ENCODE measurements at regions not wholly inside any gene's neighbourhood (a gene's known extent, or its start where the extent isn't known, plus 50 kb on each side); places are given as distances from the start of the nearest gene placed in this dataset.

DNA sequence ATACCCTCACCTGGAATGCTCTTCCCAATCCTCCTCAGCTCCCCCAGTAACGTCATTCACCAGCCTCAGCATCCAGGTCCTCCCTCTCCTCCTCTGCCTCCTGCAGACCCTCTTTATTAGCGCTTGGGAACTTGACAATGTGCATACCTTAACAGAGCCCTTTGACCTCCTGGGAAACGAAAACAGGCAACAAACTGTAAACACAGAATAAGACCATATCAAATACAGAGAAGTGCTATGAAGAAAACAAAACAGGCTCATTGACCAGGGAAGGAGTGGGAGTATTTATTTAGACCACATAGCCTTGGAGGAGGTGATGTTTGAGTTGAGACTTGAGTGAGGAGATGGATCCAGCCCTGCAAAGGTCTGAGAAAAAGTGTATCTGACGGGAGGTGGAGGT, 107.9 kb upstream of the SLC7A1 start:
- no peak for TF ChIP-seq EP300 (IDR thresholded peaks at IDR 0.05; ENCODE audit: borderline replicate concordance)
- TF ChIP-seq, protein P1, sequence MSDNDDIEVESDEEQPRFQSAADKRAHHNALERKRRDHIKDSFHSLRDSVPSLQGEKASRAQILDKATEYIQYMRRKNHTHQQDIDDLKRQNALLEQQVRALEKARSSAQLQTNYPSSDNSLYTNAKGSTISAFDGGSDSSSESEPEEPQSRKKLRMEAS (IDR thresholded peaks at IDR 0.05), result no peak
- no peak for TF ChIP-seq NFIC (IDR thresholded peaks at IDR 0.05)
- no peak for TF ChIP-seq TEAD4 (IDR thresholded peaks at IDR 0.05)
- TF ChIP-seq EGR1 (IDR thresholded peaks at IDR 0.05), result no peak
- no peak for TF ChIP-seq FOXM1 (IDR thresholded peaks at IDR 0.05; ENCODE audit: borderline replicate concordance, low read depth)
- TF ChIP-seq REST (IDR thresholded peaks at IDR 0.05; ENCODE audit: low read depth), result no peak
- no peak for TF ChIP-seq RAD21 (IDR thresholded peaks at IDR 0.05; ENCODE audit: low read depth)
- TF ChIP-seq CREB1 (IDR thresholded peaks at IDR 0.05; ENCODE audit: low read depth), result no peak
- no peak for TF ChIP-seq YY1 (IDR thresholded peaks at IDR 0.05; ENCODE audit: low read depth)
- TF ChIP-seq TAF1 (IDR thresholded peaks at IDR 0.05; ENCODE audit: low read depth), result no peak
- no peak for TF ChIP-seq TCF12 (IDR thresholded peaks at IDR 0.05; ENCODE audit: low read depth)
- no peak for TF ChIP-seq USF1 (IDR thresholded peaks at IDR 0.05)
- no peak for TF ChIP-seq CEBPB (IDR thresholded peaks at IDR 0.05)
- TF ChIP-seq ZBTB7A (IDR thresholded peaks at IDR 0.05; ENCODE audit: low read depth), result no peak

DNA sequence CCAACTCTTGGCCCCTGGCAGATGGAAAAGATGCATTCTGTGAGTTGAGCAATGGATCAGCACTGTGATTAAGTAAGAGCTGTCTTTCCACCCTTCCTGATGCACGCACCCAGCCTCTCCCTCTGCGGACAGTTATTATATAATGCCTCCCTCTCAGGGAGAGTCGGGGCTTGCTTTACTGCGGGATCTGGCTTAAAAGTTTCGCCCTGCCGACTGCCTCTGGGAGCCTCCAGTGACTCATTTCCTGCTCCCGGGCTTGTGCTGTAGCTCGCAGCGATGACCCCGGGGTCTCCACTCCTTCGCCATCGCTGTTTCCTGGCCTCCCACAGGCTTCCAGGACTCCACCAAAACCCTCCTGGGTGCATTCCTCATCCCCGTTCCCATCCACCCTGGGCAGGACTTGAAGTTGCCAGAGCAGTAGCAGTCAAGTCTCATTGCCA, 107.4 kb upstream of the SLC7A1 start:
- TF ChIP-seq EGR1 (IDR thresholded peaks at IDR 0.05), result no peak
- TF ChIP-seq REST (IDR thresholded peaks at IDR 0.05; ENCODE audit: low read depth), result no peak
- no peak for TF ChIP-seq YY1 (IDR thresholded peaks at IDR 0.05; ENCODE audit: low read depth)
- TF ChIP-seq FOXM1 (IDR thresholded peaks at IDR 0.05; ENCODE audit: borderline replicate concordance, low read depth), result no peak
- TF ChIP-seq NFIC (IDR thresholded peaks at IDR 0.05), result no peak
- TF ChIP-seq USF1 (IDR thresholded peaks at IDR 0.05), result no peak
- no peak for TF ChIP-seq EP300 (IDR thresholded peaks at IDR 0.05; ENCODE audit: borderline replicate concordance)
- TF ChIP-seq ZBTB7A (IDR thresholded peaks at IDR 0.05; ENCODE audit: low read depth), result no peak

GRCh38 chr13:29698106-29698505, 102.6 kb upstream of the SLC7A1 start:
- TF ChIP-seq EP300 (IDR thresholded peaks at IDR 0.05; ENCODE audit: borderline replicate concordance) (no peak), ZBTB7A (IDR thresholded peaks at IDR 0.05; ENCODE audit: low read depth) (no peak), CREB1 (IDR thresholded peaks at IDR 0.05; ENCODE audit: low read depth) (no peak), FOXM1 (IDR thresholded peaks at IDR 0.05; ENCODE audit: borderline replicate concordance, low read depth) (no peak), CEBPB (IDR thresholded peaks at IDR 0.05) (no peak), TCF12 (IDR thresholded peaks at IDR 0.05; ENCODE audit: low read depth) (no peak), NFIC (IDR thresholded peaks at IDR 0.05) (no peak), YY1 (IDR thresholded peaks at IDR 0.05; ENCODE audit: low read depth) (no peak), USF1 (IDR thresholded peaks at IDR 0.05) (no peak), RAD21 (IDR thresholded peaks at IDR 0.05; ENCODE audit: low read depth) (no peak), REST (IDR thresholded peaks at IDR 0.05; ENCODE audit: low read depth) (no peak), TEAD4 (IDR thresholded peaks at IDR 0.05) (no peak), TAF1 (IDR thresholded peaks at IDR 0.05; ENCODE audit: low read depth) (no peak), EGR1 (IDR thresholded peaks at IDR 0.05) (no peak)
- TF ChIP-seq, protein P1 (IDR thresholded peaks at IDR 0.05), result no peak

- TF ChIP-seq CEBPB (IDR thresholded peaks at IDR 0.05) (no peak), TCF12 (IDR thresholded peaks at IDR 0.05; ENCODE audit: low read depth) (no peak), CREB1 (IDR thresholded peaks at IDR 0.05; ENCODE audit: low read depth) (no peak), USF1 (IDR thresholded peaks at IDR 0.05) (no peak), EP300 (IDR thresholded peaks at IDR 0.05; ENCODE audit: borderline replicate concordance) (no peak), NFIC (IDR thresholded peaks at IDR 0.05) (no peak), ZBTB7A (IDR thresholded peaks at IDR 0.05; ENCODE audit: low read depth) (no peak), EGR1 (IDR thresholded peaks at IDR 0.05) (no peak), YY1 (IDR thresholded peaks at IDR 0.05; ENCODE audit: low read depth) (no peak), TAF1 (IDR thresholded peaks at IDR 0.05; ENCODE audit: low read depth) (no peak), TEAD4 (IDR thresholded peaks at IDR 0.05) (no peak), REST (IDR thresholded peaks at IDR 0.05; ENCODE audit: low read depth) (no peak), RAD21 (IDR thresholded peaks at IDR 0.05; ENCODE audit: low read depth) (no peak), FOXM1 (IDR thresholded peaks at IDR 0.05; ENCODE audit: borderline replicate concordance, low read depth) (no peak)
- TF ChIP-seq, protein P1 (IDR thresholded peaks at IDR 0.05), result no peak
These were observed 101.1 kb upstream of the SLC7A1 start for GRCh38 chr13:29696606-29697005.

Data from Ishikawa (cell line).